RWPE1 (cell line): ENCODE measurements at regions not wholly inside any gene's neighbourhood (a gene's known extent, or its start where the extent isn't known, plus 50 kb on each side); places are given as distances from the start of the nearest gene placed in this dataset.

Experiments
- CTCF ChIA-PET: fragments of 350-600 bp; sonication (Branson Sonifier 250); formaldehyde crosslinking; extraction: SDS; loops from one replicate; lab custom pipeline; 2021; lab: Yijun Ruan, JAX
- POLR2A ChIA-PET: fragments of 400-600 bp; formaldehyde crosslinking; extraction: SDS; loops from one replicate; lab custom pipeline; 2020; ENCODE audit warnings: antibody characterized with exemption; ENCODE audit not compliant: low non-redundant PET; lab: Yijun Ruan, JAX
- DNase-seq: peaks from one replicate; pipeline ENCODE4 v3.0.0; 2012; ENCODE audit warnings: low spot score
- H3K27ac ChIP-seq: fragments of 450-650 bp; 2 replicates; pipeline ENCODE4 v1.5.1; 2017
- TF ChIP-seq, protein P1 (sequence below): fragments of 450-650 bp; conservative IDR thresholded peaks from 2 replicates; pipeline ENCODE4 v1.5.1; 2017; ENCODE audit warnings: low read depth, mild to moderate bottlenecking

DNA sequence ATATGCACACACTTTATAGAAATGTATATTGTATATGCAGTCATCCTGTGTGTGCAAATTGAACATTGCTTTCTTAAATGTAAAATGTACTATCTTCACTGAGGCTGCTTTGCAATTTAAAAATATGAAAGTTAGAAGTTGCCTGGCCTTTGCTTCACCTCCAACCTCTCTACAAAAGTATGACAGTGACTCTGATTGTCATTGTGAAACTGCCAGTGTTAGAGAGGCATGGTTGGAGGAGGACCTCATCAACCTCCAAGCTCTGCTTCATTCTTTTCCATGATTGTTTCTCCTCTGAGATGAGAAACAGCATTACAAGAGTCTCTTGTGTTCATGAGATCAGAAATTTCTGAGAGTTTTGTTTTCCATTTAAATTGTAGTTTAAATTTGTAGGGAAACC is 185.5 kb downstream of the ZC3H11B start:
- DNase-seq = no peak
- POLR2A ChIA-PET = no interaction called here
- TF ChIP-seq, protein P1, sequence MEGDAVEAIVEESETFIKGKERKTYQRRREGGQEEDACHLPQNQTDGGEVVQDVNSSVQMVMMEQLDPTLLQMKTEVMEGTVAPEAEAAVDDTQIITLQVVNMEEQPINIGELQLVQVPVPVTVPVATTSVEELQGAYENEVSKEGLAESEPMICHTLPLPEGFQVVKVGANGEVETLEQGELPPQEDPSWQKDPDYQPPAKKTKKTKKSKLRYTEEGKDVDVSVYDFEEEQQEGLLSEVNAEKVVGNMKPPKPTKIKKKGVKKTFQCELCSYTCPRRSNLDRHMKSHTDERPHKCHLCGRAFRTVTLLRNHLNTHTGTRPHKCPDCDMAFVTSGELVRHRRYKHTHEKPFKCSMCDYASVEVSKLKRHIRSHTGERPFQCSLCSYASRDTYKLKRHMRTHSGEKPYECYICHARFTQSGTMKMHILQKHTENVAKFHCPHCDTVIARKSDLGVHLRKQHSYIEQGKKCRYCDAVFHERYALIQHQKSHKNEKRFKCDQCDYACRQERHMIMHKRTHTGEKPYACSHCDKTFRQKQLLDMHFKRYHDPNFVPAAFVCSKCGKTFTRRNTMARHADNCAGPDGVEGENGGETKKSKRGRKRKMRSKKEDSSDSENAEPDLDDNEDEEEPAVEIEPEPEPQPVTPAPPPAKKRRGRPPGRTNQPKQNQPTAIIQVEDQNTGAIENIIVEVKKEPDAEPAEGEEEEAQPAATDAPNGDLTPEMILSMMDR = no peak
- CTCF ChIA-PET = interaction anchor here (1.9 kb wide), 1 partner anchor 41 kb away, joined by 4 read pairs; no protein-coding TSS in a partner anchor
- H3K27ac ChIP-seq = no peak overlapping the region

DNA sequence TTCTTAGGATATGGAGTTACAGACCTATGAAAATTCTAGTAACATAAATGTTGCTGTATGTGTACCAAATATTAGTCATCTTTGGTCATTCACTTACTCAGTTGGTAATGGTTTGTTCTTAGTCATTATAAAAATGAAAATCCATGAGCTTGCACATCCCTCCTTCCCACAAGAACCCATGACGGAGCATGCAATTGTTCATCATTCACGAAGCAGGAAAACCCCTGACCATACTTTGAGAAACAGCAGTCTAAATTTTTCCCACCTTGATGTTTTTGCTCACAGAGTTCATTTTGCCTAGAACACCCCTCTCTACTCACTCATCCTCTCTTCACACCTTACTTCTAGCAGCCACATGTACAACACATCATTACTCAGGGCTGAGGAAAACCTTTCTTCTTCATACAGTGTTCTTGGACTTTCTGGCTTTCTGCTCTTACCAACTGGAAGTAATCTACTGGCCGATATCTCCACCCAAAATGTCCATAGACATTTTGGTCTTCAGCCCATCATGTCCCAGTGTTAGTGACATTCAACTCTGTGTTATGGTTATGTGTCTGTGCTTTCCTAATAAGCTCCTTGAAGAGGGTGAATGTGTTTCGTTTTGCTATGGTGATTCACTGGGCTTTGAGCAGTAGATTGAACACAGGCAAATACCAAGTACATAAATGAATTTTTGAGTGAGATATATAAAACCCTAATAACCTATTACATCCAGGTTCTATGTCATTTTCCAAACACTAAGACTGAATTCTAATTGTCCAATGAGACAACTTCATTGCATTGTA is 189.9 kb downstream of the ZC3H11B start:
- no peak overlapping the region for H3K27ac ChIP-seq
- CTCF ChIA-PET = interaction anchor here (0.7 kb wide), 1 partner anchor 20 kb away, joined by 3 read pairs; no protein-coding TSS in a partner anchor
- TF ChIP-seq, protein P1 = no peak
- POLR2A ChIA-PET = no interaction called here
- no peak for DNase-seq

DNA sequence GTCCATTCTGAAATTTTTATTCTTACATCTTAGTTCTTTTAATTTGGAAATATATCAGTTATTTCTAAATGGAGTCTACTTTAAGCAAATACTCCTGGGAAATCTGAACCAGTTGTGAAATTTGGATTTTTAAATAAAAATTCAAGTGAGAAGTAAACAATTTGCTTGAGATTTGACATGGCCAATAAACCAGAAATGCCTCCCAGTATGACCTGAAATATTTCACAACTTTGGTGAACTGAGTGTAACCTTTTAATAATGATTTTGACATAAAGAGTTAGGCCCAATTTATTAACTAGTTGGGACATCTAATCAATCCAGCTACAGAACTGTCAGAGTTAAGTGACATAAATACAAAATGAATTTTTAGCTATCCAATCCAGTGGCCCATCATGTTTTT is 192.0 kb downstream of the ZC3H11B start:
- CTCF ChIA-PET = no interaction called here
- TF ChIP-seq, protein P1 = no peak
- H3K27ac ChIP-seq = no peak overlapping the region
- POLR2A ChIA-PET = no interaction called here
- DNase-seq = no peak

DNA sequence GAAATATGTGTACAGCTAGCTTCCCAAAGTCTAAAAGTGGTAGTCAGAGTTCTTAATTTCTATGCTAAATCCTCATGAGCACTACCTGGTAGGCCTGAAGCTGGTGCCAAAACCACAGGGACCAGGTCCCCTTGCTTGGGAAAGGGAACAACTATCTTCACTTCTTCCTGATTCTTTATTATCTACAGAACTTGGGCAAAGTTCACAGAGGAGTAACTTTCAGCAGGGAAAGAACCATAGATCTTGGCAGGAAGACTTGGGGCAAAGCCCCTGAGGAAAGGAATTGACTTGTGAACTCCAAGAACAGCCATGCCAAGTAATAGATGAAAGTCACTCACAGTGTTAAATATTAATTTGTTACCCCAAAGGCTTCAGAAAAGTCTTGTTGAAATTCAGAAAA is 193.0 kb downstream of the ZC3H11B start:
- TF ChIP-seq, protein P1 = no peak
- DNase-seq = no peak
- H3K27ac ChIP-seq = no peak overlapping the region
- POLR2A ChIA-PET = no interaction called here
- CTCF ChIA-PET = interaction anchor here (0.6 to 0.8 kb wide), 2 partner anchors 34 to 805 kb away, joined by 4 read pairs; no protein-coding TSS in a partner anchor

DNA sequence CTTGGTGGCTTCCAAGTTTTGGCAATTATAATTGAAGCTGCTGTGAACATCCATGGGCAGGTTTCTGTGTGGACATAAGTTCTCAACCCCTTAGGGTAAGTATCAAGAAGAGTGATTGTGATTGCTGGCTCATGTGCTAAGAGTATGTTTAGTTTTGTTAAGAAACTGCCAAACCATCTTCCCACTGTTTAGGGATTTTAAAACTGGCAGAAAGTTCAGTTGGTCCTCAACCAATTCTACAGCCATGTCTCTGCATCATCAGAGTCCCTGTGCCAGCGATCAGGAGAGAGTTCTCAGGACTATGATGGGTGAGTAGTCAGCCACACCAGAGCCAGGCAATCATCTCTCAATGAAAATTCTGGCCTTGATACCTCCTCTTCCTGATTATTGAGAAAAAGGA is 193.8 kb downstream of the ZC3H11B start:
- ChIA-PET CTCF (no interaction called here), POLR2A (no interaction called here)
- DNase-seq = no peak
- TF ChIP-seq, protein P1 = no peak
- no peak overlapping the region for H3K27ac ChIP-seq

DNA sequence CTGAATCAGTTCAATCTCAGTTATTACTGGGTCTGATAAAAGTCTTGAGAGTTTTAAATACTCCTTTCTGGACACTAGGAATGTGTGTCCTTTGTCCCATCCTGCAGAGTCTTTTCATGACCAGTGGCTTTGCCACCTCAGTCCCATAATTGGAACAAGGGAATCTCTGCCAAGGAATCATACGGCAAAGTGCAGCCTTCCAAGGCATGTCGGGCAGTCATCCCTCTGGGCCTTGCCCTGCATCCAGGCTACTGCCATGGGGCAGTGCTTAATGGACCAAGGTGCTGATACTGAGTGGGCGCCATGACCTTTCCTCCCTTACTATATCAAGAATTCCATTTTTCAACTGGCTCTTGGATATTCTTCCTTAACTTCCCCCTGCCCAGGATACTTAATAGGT is 195.3 kb downstream of the ZC3H11B start:
- TF ChIP-seq, protein P1 = no peak

More for the DNA sequence above, 195.3 kb downstream of the ZC3H11B start:
- no peak for DNase-seq
- ChIA-PET CTCF (no interaction called here), POLR2A (no interaction called here)
- no peak overlapping the region for H3K27ac ChIP-seq
